ENCODE measurements at regions not wholly inside any gene's neighbourhood (a gene's known extent, or its start where the extent isn't known, plus 50 kb on each side); places are given as distances from the start of the nearest gene placed in this dataset.

- TF ChIP-seq CTCF (IDR thresholded peaks at IDR 0.05; ENCODE audit: extremely low read depth in 1 of 2, insufficient read depth in 1 of 2, low read depth in 1 of 2, low read length in 2 of 2) (no peak), GATA2 (IDR thresholded peaks at IDR 0.05; ENCODE audit: insufficient read depth, insufficient read length, low read depth, low read length) (no peak), POLR2AphosphoS5 (IDR thresholded peaks at IDR 0.05; ENCODE audit: insufficient read depth, low read depth, low read length) (no peak)
Observed at GRCh38 chr2:235383272-235383843, 110.5 kb upstream of the AGAP1 start.
